K562 (cell line): ENCODE measurements at regions not wholly inside any gene's neighbourhood (a gene's known extent, or its start where the extent isn't known, plus 50 kb on each side); places are given as distances from the start of the nearest gene placed in this dataset.

Experiments used
- ATAC-seq: fragments of 200-7000 bp; cut with Tn5 transposase; 3 replicates; pipeline ENCODE4 v1.9.1; 2020; ENCODE audit warnings: moderate library complexity
- BruUV-seq: library from RNA; stranded (reverse); fragments of 400-500 nt; replicated peaks from 2 replicates; lab custom pipeline; 2021; lab: Mats Ljungman, UMichigan
- CTCF ChIA-PET: fragments of 300-600 bp; formaldehyde crosslinking; extraction: SDS; loops from one replicate; lab custom pipeline; 2021; ENCODE audit warnings: low intra/inter-chr PET ratio; lab: Yijun Ruan, JAX
- POLR2A ChIA-PET: fragments of 300-600, 350-650 bp; sonication (Branson Sonifier 250); formaldehyde crosslinking; extraction: SDS; loops from one replicate; lab custom pipeline; 2021; ENCODE audit warnings: antibody characterized with exemption, inconsistent platforms; lab: Yijun Ruan, JAX
- DNase-seq, 4 experiments: peaks; one replicate each; pipeline versions ENCODE4 v3.0.0 to v3.0.0-alpha.2; 2011 to 2018; ENCODE audit warnings: low spot score in 3 of 4, mixed read lengths in 3 of 4; ENCODE audit errors: extremely low read depth in 1 of 4
- FAIRE-seq: peaks from 2 replicates; lab custom pipeline; 2011; peaks lifted over from hg19 to GRCh38; lab: Jason Lieb, UNC
- H2AFZ ChIP-seq: 2 replicates; pipeline ENCODE4 v1.6.0; 2011; ENCODE audit warnings: low read depth, low read length, control low read depth, inconsistent platforms
- H3K27ac ChIP-seq: fragments of 200-600 bp; 3 replicates; pipeline ENCODE4 v1.8.0; 2011; ENCODE audit warnings: low read depth, mild to moderate bottlenecking, control low read depth, inconsistent platforms, low read length, moderate library complexity, mixed read lengths; ENCODE audit errors: extremely low read depth
- H3K27me3 ChIP-seq, 2 experiments: fragments of 300-600 bp in 1 of 2; 2 replicates in 1 of 2; 3 replicates in 1 of 2; pipeline versions ENCODE4 v1.6.0 to v1.8.0; 2011; ENCODE audit warnings: inconsistent platforms in 2 of 2, low read length in 2 of 2, mild to moderate bottlenecking in 1 of 2, mixed read lengths in 1 of 2, moderate library complexity in 1 of 2; ENCODE audit not compliant: control insufficient read depth in 2 of 2, insufficient read depth in 2 of 2
- H3K36me3 ChIP-seq: fragments of 300-600 bp; 3 replicates; pipeline ENCODE4 v1.8.0; 2011; ENCODE audit warnings: mild to moderate bottlenecking, low read length, inconsistent platforms; ENCODE audit not compliant: control insufficient read depth, insufficient read depth
- H3K4me1 ChIP-seq, 2 experiments: fragments of 200-600 bp in 1 of 2; replicated peaks in 1 of 2; 2 replicates in 1 of 2; 3 replicates in 1 of 2; pipeline versions ENCODE4 v1.5.1 to v1.8.0; 2011; ENCODE audit warnings: inconsistent platforms in 2 of 2, low read length in 2 of 2, mild to moderate bottlenecking in 1 of 2, mixed read lengths in 1 of 2, moderate library complexity in 1 of 2; ENCODE audit not compliant: control insufficient read depth in 2 of 2, insufficient read depth in 2 of 2
- H3K4me2 ChIP-seq: 2 replicates; pipeline ENCODE4 v1.6.1; 2011; ENCODE audit warnings: low read length, control low read depth, inconsistent platforms, mixed read lengths; ENCODE audit not compliant: insufficient read depth
- H3K4me3 ChIP-seq: fragments of 200-600 bp; sonication (generic), shearing (Covaris generic); 2 replicates; pipeline ENCODE4 v1.5.1; 2016; ENCODE audit warnings: control low read depth, inconsistent platforms
- H3K79me2 ChIP-seq: fragments of 200-600 bp; 3 replicates; pipeline ENCODE4 v1.8.0; 2011; ENCODE audit warnings: low read length, inconsistent platforms; ENCODE audit not compliant: control insufficient read depth, insufficient read depth
- H3K9ac ChIP-seq, 2 experiments: 2 replicates each; pipeline versions ENCODE4 v1.6.0 to v1.6.1; 2011; ENCODE audit warnings: low read depth in 2 of 2, low read length in 2 of 2, control low read depth in 1 of 2, inconsistent platforms in 1 of 2, mild to moderate bottlenecking in 1 of 2, mixed read lengths in 1 of 2; ENCODE audit not compliant: insufficient read depth in 1 of 2
- H3K9me1 ChIP-seq: one replicate; pipeline ENCODE4 v1.6.0; 2011; ENCODE audit warnings: inconsistent platforms, mild to moderate bottlenecking, low read length, moderate library complexity; ENCODE audit not compliant: control insufficient read depth, insufficient read depth
- H3K9me3 ChIP-seq: replicated peaks from 2 replicates; pipeline ENCODE4 v1.5.1; 2011; ENCODE audit warnings: low read depth, low read length, inconsistent platforms; ENCODE audit not compliant: control insufficient read depth, insufficient read depth
- H4K20me1 ChIP-seq: replicated peaks from 2 replicates; pipeline ENCODE4 v1.6.1; 2011; ENCODE audit warnings: low read length, inconsistent platforms, mixed read lengths; ENCODE audit not compliant: control insufficient read depth, insufficient read depth
- ARID1B ChIP-seq: fragments of 450-650 bp; IDR thresholded peaks from 2 replicates; pipeline ENCODE4 v1.6.1; 2016; ENCODE audit warnings: antibody characterized with exemption, mild to moderate bottlenecking, inconsistent platforms
- DNMT1 ChIP-seq: fragments of 450-650 bp; IDR thresholded peaks from 2 replicates; pipeline ENCODE4 v1.6.1; 2016; ENCODE audit warnings: antibody characterized with exemption, mild to moderate bottlenecking
- HNRNPL ChIP-seq: fragments of 200-400 bp; formaldehyde crosslinking; IDR thresholded peaks from 2 replicates; pipeline ENCODE4 v1.6.1; 2017; ENCODE audit warnings: low read depth, mild to moderate bottlenecking, low read length
- KAT7 ChIP-seq: sonication (generic); formaldehyde crosslinking; IDR thresholded peaks from 2 replicates; pipeline ENCODE4 v1.8.0; 2022; ENCODE audit warnings: missing genetic modification reagents, mild to moderate bottlenecking, borderline replicate concordance
- NKRF ChIP-seq: fragments of 450-650 bp; IDR thresholded peaks from 2 replicates; pipeline ENCODE4 v1.6.1; 2016; ENCODE audit warnings: borderline replicate concordance
- NR4A1 ChIP-seq, 2 experiments: fragments of 250-450 bp in 1 of 2; fragments of 450-650 bp in 1 of 2; sonication (Bioruptor Pico) in 1 of 2; IDR thresholded peaks; 2 replicates each; pipeline versions ENCODE4 v1.4.0 to v1.6.1; 2016 to 2020; ENCODE audit warnings: mild to moderate bottlenecking in 2 of 2, missing compliant biosample characterization in 1 of 2, missing genetic modification characterization in 1 of 2, moderate library complexity in 1 of 2
- REST ChIP-seq, 2 experiments: fragments of 450-650 bp; formaldehyde crosslinking in 1 of 2; IDR thresholded peaks; 2 replicates each; pipeline versions ENCODE4 v1.4.0 to v1.6.1; 2014 to 2020; ENCODE audit warnings: mild to moderate bottlenecking in 2 of 2, borderline replicate concordance in 1 of 2, low read depth in 1 of 2
- SIN3A ChIP-seq, 2 experiments: fragments of 150-350 bp in 1 of 2; IDR thresholded peaks; 2 replicates each; pipeline ENCODE4 v1.6.1; 2011 to 2016; ENCODE audit warnings: borderline replicate concordance in 2 of 2, low read depth in 2 of 2, low read length in 2 of 2, mild to moderate bottlenecking in 2 of 2, moderate library complexity in 2 of 2; ENCODE audit not compliant: control insufficient read depth in 1 of 2
- SNIP1 ChIP-seq: fragments of 450-650 bp; IDR thresholded peaks from 2 replicates; pipeline ENCODE4 v1.7.1; 2017; ENCODE audit warnings: low read depth, mild to moderate bottlenecking
- ZBTB43 ChIP-seq: sonication (generic); formaldehyde crosslinking; IDR thresholded peaks from 2 replicates; pipeline ENCODE4 v1.8.0; 2023; ENCODE audit warnings: mild to moderate bottlenecking, missing genetic modification reagents
- ZKSCAN3 ChIP-seq: fragments of 250-450 bp; sonication (Bioruptor Pico); IDR thresholded peaks from 2 replicates; pipeline ENCODE4 v1.4.0; 2020
- ZNF165 ChIP-seq: fragments of 250-450 bp; sonication (Bioruptor Pico); IDR thresholded peaks from 2 replicates; pipeline ENCODE4 v1.4.0; 2020; ENCODE audit warnings: borderline replicate concordance
- WGBS: fragments of 100-300 bp; shearing (Covaris generic); methylation state at CpG from one replicate; pipeline ENCODE4 v1.1.6; 2016; ENCODE audit warnings: low coverage, mixed read lengths; ENCODE audit not compliant: insufficient coverage; ENCODE audit errors: missing lambda C conversion rate; 5-methylcytosine and 5-hydroxymethylcytosine counted together
- in situ Hi-C: fragments of 300-500 bp; cut with MboI; formaldehyde crosslinking; loops from 4 replicates; pipeline ENCODE4 v1.15.0; 2018; ENCODE audit warnings: inconsistent platforms, mixed read lengths
- intact Hi-C: fragments of 100-400 bp; cut with micrococcal nuclease; formaldehyde crosslinking; loops from 2 replicates; pipeline ENCODE4 v1.14.2; 2022

GRCh38 chr14:43307836-43308235, 1199.2 kb downstream of the FSCB start:
- H3K27ac ChIP-seq, result no peak overlapping the region
- no peaks in the 10 kb centered on the region for H3K27me3 ChIP-seq
- H3K9me1 ChIP-seq, result no peaks in the 10 kb centered on the region
- intact Hi-C loops, result no loop called here
- in situ Hi-C loops, result no loop called here
- no peak overlapping the region for H3K4me3 ChIP-seq
- no TSS peak for BruUV-seq
- no peaks in the 10 kb centered on the region for H3K4me1 ChIP-seq
- H3K4me2 ChIP-seq, result no peak overlapping the region
- H3K9me3 ChIP-seq, result no peaks in the 10 kb centered on the region
- H4K20me1 ChIP-seq, result no peaks in the 10 kb centered on the region
- H3K36me3 ChIP-seq, result no peaks in the 10 kb centered on the region
- no peaks in the 10 kb centered on the region for H3K79me2 ChIP-seq
- DNase-seq (no peak), FAIRE-seq (no peak), ATAC-seq (no peak)
- H2AFZ ChIP-seq, result no peak overlapping the region
- no peak overlapping the region for H3K9ac ChIP-seq
- 0% methylated on average over 1 of the region's 1 CpG for WGBS
- ChIA-PET CTCF (no interaction called here), POLR2A (no interaction called here)
- TF ChIP-seq ARID1B, result no peak
- no peak for TF ChIP-seq REST (IDR thresholded peaks at IDR 0.05; ENCODE audit: borderline replicate concordance)
- no peak for TF ChIP-seq REST (CRISPR knock-in tag; IDR thresholded peaks at IDR 0.05; ENCODE audit: low read depth)
- TF ChIP-seq DNMT1, result no peak
- no peak for TF ChIP-seq NR4A1 (CRISPR knock-in tag; IDR thresholded peaks at IDR 0.05)
- no peak for TF ChIP-seq NR4A1 (tag; IDR thresholded peaks at IDR 0.05)
- TF ChIP-seq ZBTB43 (CRISPR knock-in tag), result no peak
- no peak for TF ChIP-seq HNRNPL
- TF ChIP-seq KAT7 (CRISPR knock-in tag), result no peak
- TF ChIP-seq NKRF, result no peak
- TF ChIP-seq SNIP1, result no peak
- no peak for TF ChIP-seq ZKSCAN3 (CRISPR knock-in tag)
- no peak for TF ChIP-seq SIN3A (IDR thresholded peaks at IDR 0.05; ENCODE audit: borderline replicate concordance in 2 of 2, control insufficient read depth in 1 of 2, low read depth in 2 of 2, low read length in 2 of 2)
- no peak for TF ChIP-seq ZNF165 (CRISPR knock-in tag)
